ENCODE measurements at regions not wholly inside any gene's neighbourhood (a gene's known extent, or its start where the extent isn't known, plus 50 kb on each side); places are given as distances from the start of the nearest gene placed in this dataset.

- TF ChIP-seq ZBTB33 (IDR thresholded peaks at IDR 0.05), result no peak
Observed at GRCh38 chr14:22194664-22195063, 394.4 kb downstream of the DAD1 start (continued).

- Histone ChIP-seq H3K27ac (ENCODE audit: low read depth in 1 of 2, low read length in 2 of 2) (no peak overlapping the region), H3K9me3 (ENCODE audit: control insufficient read depth in 4 of 4, low read length in 3 of 4) (no peaks in the 10 kb centered on the region), H3K4me3 (ENCODE audit: low read depth in 1 of 3, low read length in 3 of 3) (no peak overlapping the region), H3K36me3 (ENCODE audit: control insufficient read depth in 4 of 4, insufficient read depth in 3 of 4, low read depth in 1 of 4, low read length in 3 of 4) (no peaks in the 10 kb centered on the region), H3K9ac (ENCODE audit: low read depth in 1 of 2, low read length in 2 of 2) (no peak overlapping the region), H3K4me1 (ENCODE audit: control insufficient read depth in 4 of 4, insufficient read depth in 4 of 4, low read length in 3 of 4) (peaks cover 0 to 3% (median 0%) of the 10 kb centered on the region in 4 donors), H3K27me3 (ENCODE audit: control insufficient read depth in 4 of 4, insufficient read depth in 4 of 4, low read length in 3 of 4) (no peaks in the 10 kb centered on the region)
- WGBS, result 84% methylated on average over 10 of the region's 10 CpGs
- DNase-seq (ENCODE audit: low spot score), result no peak
- TF ChIP-seq HNF4A (conservative IDR thresholded peaks at IDR 0.05) (no peak), FOXA1 (IDR thresholded peaks at IDR 0.05) (no peak), SP1 (IDR thresholded peaks at IDR 0.05) (no peak), RXRA (IDR thresholded peaks at IDR 0.05) (no peak), YY1 (IDR thresholded peaks at IDR 0.05) (no peak), CTCF (IDR thresholded peaks at IDR 0.05; ENCODE audit: low read depth, low read length, missing input control) (no peak), ZBTB33 (IDR thresholded peaks at IDR 0.05) (no peak), REST (IDR thresholded peaks at IDR 0.05) (no peak), GABPA (IDR thresholded peaks at IDR 0.05 in 1 of 2, conservative IDR thresholded peaks at IDR 0.05 in 1 of 2) (no peak), EGR1 (IDR thresholded peaks at IDR 0.05; ENCODE audit: low read depth in 2 of 2) (no peak), RAD21 (IDR thresholded peaks at IDR 0.05) (no peak), ATF3 (IDR thresholded peaks at IDR 0.05) (no peak), JUND (IDR thresholded peaks at IDR 0.05) (no peak), HNF4G (IDR thresholded peaks at IDR 0.05) (no peak), TAF1 (conservative IDR thresholded peaks at IDR 0.05) (no peak)
Observed at GRCh38 chr14:22190411-22191191, 398.4 kb downstream of the DAD1 start.

Measured in liver (tissue), 8 donors.